Osteocyte (in vitro differentiated cells): ENCODE measurements at regions not wholly inside any gene's neighbourhood (a gene's known extent, or its start where the extent isn't known, plus 50 kb on each side); places are given as distances from the start of the nearest gene placed in this dataset.

Experiments used
- DNase-seq: peaks from one replicate; pipeline ENCODE4 v3.0.0; 2021; ENCODE audit warnings: mixed read lengths; ENCODE audit not compliant: unreplicated experiment; ENCODE audit errors: extremely low spot score
- H3K27ac Mint-ChIP-seq: one replicate; pipeline ENCODE4 v1.8.0; 2021; ENCODE audit warnings: mild to moderate bottlenecking, mixed read lengths; ENCODE audit not compliant: unreplicated experiment
- H3K27me3 Mint-ChIP-seq: one replicate; pipeline ENCODE4 v1.8.0; 2021; ENCODE audit warnings: mixed read lengths; ENCODE audit not compliant: unreplicated experiment
- H3K36me3 Mint-ChIP-seq: one replicate; pipeline ENCODE4 v1.8.0; 2021; ENCODE audit warnings: mixed read lengths; ENCODE audit not compliant: unreplicated experiment
- H3K4me1 Mint-ChIP-seq: one replicate; pipeline ENCODE4 v1.8.0; 2021; ENCODE audit warnings: mixed read lengths; ENCODE audit not compliant: unreplicated experiment
- H3K4me3 Mint-ChIP-seq: one replicate; pipeline ENCODE4 v1.8.0; 2021; ENCODE audit warnings: mild to moderate bottlenecking, moderate library complexity, mixed read lengths; ENCODE audit not compliant: unreplicated experiment
- H3K9me3 Mint-ChIP-seq: one replicate; pipeline ENCODE4 v1.8.0; 2021; ENCODE audit warnings: mixed read lengths; ENCODE audit not compliant: unreplicated experiment
- TF ChIP-seq, protein P1 (sequence below): fragments of 200-600 bp; sonication (generic); IDR thresholded peaks from 2 replicates; pipeline ENCODE4 v1.5.0; 2021; ENCODE audit warnings: antibody characterized with exemption, mild to moderate bottlenecking, moderate library complexity

GRCh38 chr5:110195288-110195687 lies 505.6 kb downstream of the MAN2A1 start:
- TF ChIP-seq, protein P1, sequence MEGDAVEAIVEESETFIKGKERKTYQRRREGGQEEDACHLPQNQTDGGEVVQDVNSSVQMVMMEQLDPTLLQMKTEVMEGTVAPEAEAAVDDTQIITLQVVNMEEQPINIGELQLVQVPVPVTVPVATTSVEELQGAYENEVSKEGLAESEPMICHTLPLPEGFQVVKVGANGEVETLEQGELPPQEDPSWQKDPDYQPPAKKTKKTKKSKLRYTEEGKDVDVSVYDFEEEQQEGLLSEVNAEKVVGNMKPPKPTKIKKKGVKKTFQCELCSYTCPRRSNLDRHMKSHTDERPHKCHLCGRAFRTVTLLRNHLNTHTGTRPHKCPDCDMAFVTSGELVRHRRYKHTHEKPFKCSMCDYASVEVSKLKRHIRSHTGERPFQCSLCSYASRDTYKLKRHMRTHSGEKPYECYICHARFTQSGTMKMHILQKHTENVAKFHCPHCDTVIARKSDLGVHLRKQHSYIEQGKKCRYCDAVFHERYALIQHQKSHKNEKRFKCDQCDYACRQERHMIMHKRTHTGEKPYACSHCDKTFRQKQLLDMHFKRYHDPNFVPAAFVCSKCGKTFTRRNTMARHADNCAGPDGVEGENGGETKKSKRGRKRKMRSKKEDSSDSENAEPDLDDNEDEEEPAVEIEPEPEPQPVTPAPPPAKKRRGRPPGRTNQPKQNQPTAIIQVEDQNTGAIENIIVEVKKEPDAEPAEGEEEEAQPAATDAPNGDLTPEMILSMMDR, result no peak
- Mint-ChIP-seq H3K36me3 (peaks cover 5% of the 10 kb centered on the region), H3K9me3 (peaks cover 6% of the 10 kb centered on the region), H3K27ac (no peak overlapping the region), H3K4me1 (peaks cover 6% of the 10 kb centered on the region), H3K27me3 (no peaks in the 10 kb centered on the region), H3K4me3 (no peak overlapping the region)
- DNase-seq, result no peak

- H3K9me3 Mint-ChIP-seq, result peaks cover 16% of the 10 kb centered on the region
- TF ChIP-seq, protein P1, result no peak
- H3K36me3 Mint-ChIP-seq, result peaks cover 2% of the 10 kb centered on the region
- DNase-seq, result no peak
- no peak overlapping the region for H3K4me3 Mint-ChIP-seq
- peaks cover 31% of the 10 kb centered on the region for H3K4me1 Mint-ChIP-seq
- peak overlapping the region; percentile 32 for H3K27ac Mint-ChIP-seq
- H3K27me3 Mint-ChIP-seq, result no peaks in the 10 kb centered on the region
Observed at GRCh38 chr5:110201791-110202190, 512.1 kb downstream of the MAN2A1 start.

GRCh38 chr5:110203661-110204060 lies 513.9 kb downstream of the MAN2A1 start:
- peaks cover 2% of the 10 kb centered on the region for H3K36me3 Mint-ChIP-seq
- no peak overlapping the region for H3K4me3 Mint-ChIP-seq
- TF ChIP-seq, protein P1, result no peak
- H3K27me3 Mint-ChIP-seq, result no peaks in the 10 kb centered on the region
- H3K9me3 Mint-ChIP-seq, result peaks cover 21% of the 10 kb centered on the region
- H3K4me1 Mint-ChIP-seq, result peaks cover 31% of the 10 kb centered on the region
- H3K27ac Mint-ChIP-seq, result no peak overlapping the region
- DNase-seq, result no peak

DNA sequence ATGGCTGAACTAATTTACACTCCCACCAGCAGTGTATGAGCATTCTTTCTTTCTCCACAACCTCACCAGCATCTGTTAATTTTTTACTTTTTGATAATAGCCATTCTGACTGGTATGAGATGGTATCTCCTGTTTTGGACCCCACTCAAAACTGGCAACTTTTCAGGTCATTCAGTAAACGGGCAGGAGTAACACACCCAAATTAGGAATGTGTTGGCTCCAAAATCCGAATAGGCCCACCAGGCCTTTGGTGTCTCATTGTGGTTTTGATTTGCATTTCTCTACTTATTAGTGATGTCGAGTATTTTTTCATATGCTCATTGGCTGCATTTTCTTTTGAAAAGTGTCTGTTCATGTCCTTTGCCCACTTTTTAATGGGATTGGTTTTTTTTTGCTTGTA lies 517.1 kb downstream of the TMEM232 start:
- peaks cover 32% of the 10 kb centered on the region for H3K9me3 Mint-ChIP-seq
- no peak overlapping the region for H3K27ac Mint-ChIP-seq
- no peak overlapping the region for H3K4me3 Mint-ChIP-seq
- peaks cover 5% of the 10 kb centered on the region for H3K36me3 Mint-ChIP-seq
- TF ChIP-seq, protein P1, result no peak
- no peak for DNase-seq
- H3K27me3 Mint-ChIP-seq, result no peaks in the 10 kb centered on the region
- no peaks in the 10 kb centered on the region for H3K4me1 Mint-ChIP-seq

GRCh38 chr5:110218981-110219380 lies 507.5 kb downstream of the TMEM232 start:
- no peak for DNase-seq
- Mint-ChIP-seq H3K36me3 (peaks cover 17% of the 10 kb centered on the region), H3K27me3 (no peaks in the 10 kb centered on the region), H3K4me3 (no peak overlapping the region), H3K4me1 (no peaks in the 10 kb centered on the region), H3K9me3 (peaks cover 63% of the 10 kb centered on the region), H3K27ac (no peak overlapping the region)
- TF ChIP-seq, protein P1, result no peak
